CD4-positive, alpha-beta T cell treated with Interleukin-4 for 4 hours (primary cell): ENCODE measurements at regions not wholly inside any gene's neighbourhood (a gene's known extent, or its start where the extent isn't known, plus 50 kb on each side); places are given as distances from the start of the nearest gene placed in this dataset.

Experiments
- DNase-seq: peaks from one replicate; pipeline ENCODE4 v3.0.0-alpha.2; 2020

GRCh38 chr2:2755990-2756389, 424.9 kb upstream of the MYT1L start:
- DNase-seq = no peak

GRCh38 chr2:2754940-2755339, 423.9 kb upstream of the MYT1L start:
- no peak for DNase-seq

DNA sequence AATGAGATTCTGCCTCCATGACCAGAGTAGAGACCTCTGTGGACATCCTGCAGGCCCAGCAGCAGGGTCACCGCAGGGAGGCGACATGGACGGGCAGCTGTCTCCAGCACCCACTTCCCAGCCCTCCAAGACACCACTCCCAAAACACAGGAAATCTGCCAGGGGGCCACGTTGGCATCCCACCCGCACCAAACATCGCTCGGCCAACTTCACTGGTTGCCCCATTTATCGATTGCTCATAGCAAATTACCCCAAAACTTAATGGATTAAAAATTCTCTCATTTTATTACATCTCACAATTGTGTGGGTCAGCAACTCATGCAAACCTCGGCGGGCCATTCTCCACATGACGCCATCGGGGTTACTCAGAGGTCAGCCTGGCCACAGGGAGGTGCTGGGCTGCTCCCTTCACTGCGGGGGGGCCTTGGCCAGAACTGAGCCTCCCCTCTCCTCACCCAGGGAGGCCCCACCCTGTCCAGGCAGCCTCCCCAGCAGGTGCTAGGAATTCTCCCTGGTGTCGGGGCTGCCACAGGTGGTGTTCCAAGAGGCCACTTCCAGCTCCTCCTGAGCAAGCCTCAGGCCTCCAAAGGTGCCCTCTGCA, 420.7 kb upstream of the MYT1L start:
- no peak for DNase-seq

DNA sequence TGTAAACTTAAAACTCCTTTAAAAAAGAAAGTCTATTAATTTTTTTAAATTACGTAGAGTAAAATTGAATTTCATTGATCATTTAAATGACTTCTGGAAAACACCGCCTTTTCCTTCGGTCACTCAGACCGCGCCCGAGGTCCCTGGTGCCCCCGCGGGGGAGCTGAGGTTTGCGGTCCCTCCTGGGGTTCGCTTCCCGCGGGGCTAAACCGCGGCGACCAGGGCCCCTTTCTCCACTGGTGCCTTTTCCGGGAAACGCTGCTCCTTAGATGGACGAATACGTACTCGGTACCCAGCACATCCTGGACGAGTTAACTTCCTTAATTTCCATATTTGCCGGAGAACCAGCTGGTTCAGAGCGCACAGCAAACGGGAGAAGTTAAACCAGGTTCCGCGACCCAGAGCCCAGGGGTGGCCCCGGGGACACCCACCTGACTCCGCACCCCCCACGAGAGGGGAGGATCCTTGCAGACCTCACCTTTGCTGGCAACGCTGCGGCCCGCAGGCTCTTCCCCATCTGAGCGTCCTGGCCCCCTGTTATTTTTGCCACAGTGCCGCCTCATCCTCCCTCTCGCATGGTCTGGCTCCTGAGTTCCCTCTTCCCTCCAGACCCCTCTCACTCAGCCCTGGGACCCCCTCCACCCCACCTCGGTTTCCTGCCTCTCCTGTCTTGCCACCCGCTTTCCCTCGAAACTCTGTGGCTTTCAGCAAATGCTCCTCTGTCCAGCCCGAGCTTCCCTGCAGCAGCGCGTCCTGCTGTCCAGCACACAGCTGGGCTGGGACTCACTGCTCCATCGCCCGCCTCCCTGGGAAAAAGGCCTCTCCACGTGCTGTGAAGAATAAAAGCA, 420.0 kb upstream of the MYT1L start:
- DNase-seq = no peak

- DNase-seq = no peak
Observed at GRCh38 chr2:2749206-2749598, 418.1 kb upstream of the MYT1L start.

GRCh38 chr2:2748399-2749205, 417.5 kb upstream of the MYT1L start:
- no peak for DNase-seq

DNA sequence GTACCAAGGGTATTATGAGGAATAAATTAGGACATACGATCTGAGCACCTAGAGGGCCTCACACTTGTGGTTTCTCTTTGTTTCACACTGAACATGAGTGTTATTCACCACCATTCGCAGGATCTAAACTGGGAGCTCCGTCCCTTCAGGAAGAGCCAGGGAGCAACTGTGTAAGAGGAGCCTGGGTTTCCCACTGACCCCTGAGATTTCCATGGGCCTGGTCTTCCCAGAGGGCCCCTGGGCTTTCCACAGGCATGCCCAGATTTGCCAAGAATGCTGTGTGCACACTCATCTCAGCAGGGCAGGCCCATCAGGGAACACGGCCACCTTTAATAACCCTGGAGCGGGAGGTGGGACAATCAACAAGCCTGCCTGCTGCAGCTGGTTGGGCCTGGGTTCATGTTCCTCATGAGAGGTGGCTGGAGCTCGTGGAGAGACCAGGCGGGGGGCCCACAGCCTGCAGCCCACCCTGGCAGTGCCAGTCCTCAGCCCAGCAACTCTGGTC, 416.8 kb upstream of the MYT1L start:
- no peak for DNase-seq

- no peak for DNase-seq
Observed at GRCh38 chr2:2746731-2747130, 415.7 kb upstream of the MYT1L start.

DNA sequence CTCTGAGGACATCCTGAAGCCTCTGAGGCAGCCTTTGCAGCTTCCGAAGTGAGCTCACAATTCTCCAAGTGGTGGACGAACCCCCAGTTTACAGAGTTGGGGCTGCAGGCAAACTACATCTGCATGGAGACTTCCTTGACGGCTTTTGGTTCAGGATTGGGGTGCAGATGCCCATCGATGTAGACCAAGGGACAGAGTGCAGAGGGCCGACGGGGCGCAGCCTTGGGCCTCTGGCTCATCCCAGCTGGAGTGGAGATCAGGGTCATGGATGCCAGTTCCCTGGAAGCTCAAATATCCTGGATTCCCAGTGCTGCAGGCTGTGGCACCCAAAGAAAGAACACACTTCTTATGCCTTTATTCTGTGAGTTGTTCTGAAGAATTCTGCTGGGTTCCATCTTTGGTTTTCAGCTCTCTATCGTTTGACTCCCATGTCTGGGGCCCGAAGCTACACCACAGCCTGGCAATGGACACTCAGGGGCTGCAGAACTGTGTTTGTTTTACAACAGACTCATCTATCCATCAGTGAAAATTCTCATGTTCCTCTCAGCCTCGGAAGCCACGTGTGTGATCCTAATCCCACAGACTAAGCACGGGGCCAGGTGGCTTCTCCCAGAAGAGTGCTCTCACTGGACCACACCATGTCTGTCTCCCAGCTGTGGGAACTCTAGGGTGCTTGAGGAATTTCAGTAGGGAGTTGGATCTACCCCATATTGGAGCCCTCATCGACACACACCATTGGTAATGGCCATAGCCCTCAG, 414.1 kb upstream of the MYT1L start:
- no peak for DNase-seq

GRCh38 chr2:2744107-2744506, 413.0 kb upstream of the MYT1L start:
- no peak for DNase-seq

- no peak for DNase-seq
Observed at GRCh38 chr2:2743164-2743571, 412.1 kb upstream of the MYT1L start.

DNA sequence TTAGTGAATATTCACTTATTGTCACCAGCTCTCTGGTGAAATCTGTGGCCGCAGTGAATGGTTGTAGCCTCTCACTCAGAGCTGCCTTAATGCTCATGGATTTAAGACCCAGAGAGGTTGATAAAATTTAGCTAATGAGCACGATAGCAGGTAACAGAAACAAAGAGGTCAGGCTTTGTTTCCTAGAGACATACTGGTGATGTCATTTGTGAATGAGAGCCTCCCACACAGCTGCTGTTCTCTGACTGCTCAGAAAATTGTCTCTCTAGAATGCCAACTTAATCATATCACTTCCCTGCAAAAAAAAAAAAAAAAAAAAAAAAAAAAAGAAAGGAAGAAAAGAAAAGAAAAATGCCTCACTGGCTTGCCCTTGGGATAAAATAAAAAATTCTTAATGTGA, 411.7 kb upstream of the MYT1L start:
- no peak for DNase-seq

DNA sequence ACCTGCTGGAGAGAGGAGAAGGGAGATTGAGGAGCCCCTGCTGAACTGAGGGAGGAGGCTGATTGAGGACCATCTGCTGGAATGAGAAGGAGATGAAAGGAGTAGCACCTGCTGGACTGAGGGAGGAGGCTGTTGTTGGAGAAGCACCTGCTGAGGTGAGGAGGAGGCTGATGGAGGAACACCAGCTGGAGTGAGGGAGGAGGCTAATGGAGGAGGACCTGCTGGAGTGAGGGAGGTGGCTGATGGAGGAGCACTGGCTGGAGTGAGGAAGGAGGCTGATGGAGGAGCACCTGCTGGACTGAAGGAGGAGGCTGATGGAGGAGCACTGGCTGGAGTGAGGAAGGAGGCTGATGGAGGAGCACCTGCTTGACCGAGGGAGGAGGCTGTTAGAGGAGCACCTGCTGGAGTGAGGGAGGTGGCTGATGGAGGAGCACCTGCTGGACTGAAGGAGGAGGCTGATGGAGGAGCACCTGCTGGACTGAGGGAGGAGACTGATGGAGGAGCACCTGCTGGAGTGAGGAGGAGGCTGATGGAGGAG, 409.2 kb upstream of the MYT1L start:
- no peak for DNase-seq

- no peak for DNase-seq
Observed at GRCh38 chr2:2739231-2739795, 408.2 kb upstream of the MYT1L start.

GRCh38 chr2:2738684-2739083, 407.6 kb upstream of the MYT1L start:
- DNase-seq = no peak

- no peak for DNase-seq
Observed at GRCh38 chr2:2738276-2738675, 407.2 kb upstream of the MYT1L start.

DNA sequence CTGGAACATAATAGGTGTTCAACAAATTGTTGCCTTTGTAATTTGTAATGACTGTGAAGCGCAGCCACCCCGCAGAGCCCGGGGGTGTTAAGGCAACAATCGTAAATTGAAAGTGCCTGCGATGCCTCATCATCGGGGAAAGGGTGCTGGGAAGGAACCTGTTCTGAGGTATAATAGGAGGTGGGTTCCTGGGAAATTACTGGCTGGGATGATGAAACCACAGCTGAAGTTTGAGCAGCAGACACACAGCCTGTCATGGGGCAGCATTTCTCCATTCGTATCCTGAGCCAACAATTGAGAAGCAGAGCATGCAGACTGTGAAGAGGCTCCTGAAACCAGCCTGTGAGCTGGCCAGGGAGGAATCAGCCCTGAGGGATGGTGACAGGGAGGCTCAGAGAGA, 404.0 kb upstream of the MYT1L start:
- no peak for DNase-seq

DNA sequence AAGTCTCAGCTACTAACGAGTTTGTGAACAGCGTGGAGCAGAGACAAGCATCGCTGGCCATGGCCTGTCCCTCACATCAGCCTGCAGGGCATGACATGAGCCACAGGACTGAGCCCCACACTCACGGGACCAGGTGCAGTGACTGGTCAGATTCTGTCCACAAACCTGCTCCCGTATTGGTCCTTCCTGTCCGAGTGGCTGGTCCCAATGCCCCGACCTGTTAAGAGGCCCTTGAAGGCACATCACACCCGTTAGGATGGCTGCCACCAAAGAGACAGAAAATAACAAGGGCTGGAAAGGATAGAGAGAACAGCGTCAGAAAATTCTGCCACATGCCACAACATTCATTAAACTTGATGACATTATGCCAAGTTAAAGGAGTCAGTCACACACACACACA, 403.2 kb upstream of the MYT1L start:
- DNase-seq = no peak

- DNase-seq = no peak
Observed at GRCh38 chr2:2733818-2734217, 402.7 kb upstream of the MYT1L start.

DNA sequence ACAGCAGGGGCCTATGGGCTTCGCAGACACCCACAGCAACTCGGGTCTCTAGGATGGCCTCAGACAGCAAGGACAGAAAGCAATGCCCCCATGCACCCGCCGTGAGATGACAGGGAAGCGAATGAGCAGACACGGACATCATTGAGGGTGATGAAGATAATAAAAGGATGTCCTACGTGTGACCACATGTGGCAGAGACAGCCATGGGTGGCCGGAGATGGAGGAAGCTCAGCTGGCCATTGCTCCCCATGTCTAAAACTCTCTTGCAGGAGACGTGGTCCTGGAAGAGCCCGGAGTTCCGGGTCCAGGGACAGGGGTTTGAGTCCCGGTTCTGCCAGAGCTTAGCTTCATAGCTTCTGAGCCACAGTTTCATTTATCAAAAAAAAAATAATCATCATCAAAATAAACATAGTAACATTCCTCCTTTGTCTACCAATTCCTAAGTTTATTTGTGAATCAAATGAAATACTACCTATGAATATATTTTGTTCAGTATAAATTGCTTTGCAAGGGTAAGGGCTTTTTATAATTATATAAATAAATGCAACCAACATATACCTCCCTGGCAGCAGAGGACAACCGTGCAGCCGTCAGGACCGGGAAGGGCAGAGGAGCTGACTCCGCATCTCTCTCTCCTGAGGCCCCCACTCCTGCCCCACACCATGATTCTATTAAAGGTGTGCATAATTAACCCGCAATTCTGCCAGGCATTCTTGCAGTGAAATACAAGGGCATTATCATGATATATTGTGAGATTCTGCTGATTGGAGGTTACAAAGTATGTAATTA, 401.4 kb upstream of the MYT1L start:
- no peak for DNase-seq

- no peak for DNase-seq
Observed at GRCh38 chr2:2731816-2732284, 400.8 kb upstream of the MYT1L start.
